NCI-H446 (cell line): ENCODE measurements at regions not wholly inside any gene's neighbourhood (a gene's known extent, or its start where the extent isn't known, plus 50 kb on each side); places are given as distances from the start of the nearest gene placed in this dataset.

Experiments
- DNase-seq, 2 experiments: peaks; one replicate each; lab custom pipeline; 2025; lab: John Stamatoyannopoulos, UW

GRCh38 chr3:178393824-178394223 lies 142.4 kb upstream of the KCNMB2 start:
- peak in 1 of 2 experiments; percentile 10 for DNase-seq

- no peak for DNase-seq
Observed at GRCh38 chr3:178396318-178396717, 139.9 kb upstream of the KCNMB2 start.

GRCh38 chr3:178397202-178397601 lies 139.0 kb upstream of the KCNMB2 start:
- DNase-seq: peak in 1 of 2 experiments; percentile 12

GRCh38 chr3:178397836-178398235 lies 138.4 kb upstream of the KCNMB2 start:
- peak; percentile 17 to 70 for DNase-seq

- no peak for DNase-seq
Observed at GRCh38 chr3:178404961-178405360, 131.3 kb upstream of the KCNMB2 start.

GRCh38 chr3:178405531-178405930 lies 130.7 kb upstream of the KCNMB2 start:
- DNase-seq: peak; percentile 63 to 87

- DNase-seq: peak; percentile 27 to 46
Observed at GRCh38 chr3:178406206-178406605, 130.0 kb upstream of the KCNMB2 start.

GRCh38 chr3:178415384-178415783 lies 120.9 kb upstream of the KCNMB2 start:
- no peak for DNase-seq

- no peak for DNase-seq
Observed at GRCh38 chr3:178417736-178418135, 118.5 kb upstream of the KCNMB2 start.

GRCh38 chr3:178419071-178419470 lies 117.2 kb upstream of the KCNMB2 start:
- no peak for DNase-seq

GRCh38 chr3:178420033-178420432 lies 116.2 kb upstream of the KCNMB2 start:
- no peak for DNase-seq

GRCh38 chr3:178421069-178421468 lies 115.2 kb upstream of the KCNMB2 start:
- DNase-seq: no peak

GRCh38 chr3:178422406-178422805 lies 113.8 kb upstream of the KCNMB2 start:
- DNase-seq: no peak

- no peak for DNase-seq
Observed at GRCh38 chr3:178428037-178428436, 108.2 kb upstream of the KCNMB2 start.

GRCh38 chr3:178434206-178434805 lies 101.9 kb upstream of the KCNMB2 start:
- peak in 1 of 2 experiments; percentile 39 for DNase-seq

GRCh38 chr3:178435575-178435974 lies 100.7 kb upstream of the KCNMB2 start:
- DNase-seq: no peak

GRCh38 chr3:178436773-178437172 lies 99.5 kb upstream of the KCNMB2 start:
- peak; percentile 37 to 85 for DNase-seq

GRCh38 chr3:178437236-178437635 lies 99.0 kb upstream of the KCNMB2 start:
- DNase-seq: no peak

- DNase-seq: no peak
Observed at GRCh38 chr3:178439504-178439903, 96.7 kb upstream of the KCNMB2 start.

GRCh38 chr3:178440043-178440442 lies 96.2 kb upstream of the KCNMB2 start:
- DNase-seq: no peak

GRCh38 chr3:178443634-178444033 lies 92.6 kb upstream of the KCNMB2 start:
- DNase-seq: peak; percentile 21 to 75

- no peak for DNase-seq
Observed at GRCh38 chr3:178445139-178445538, 91.1 kb upstream of the KCNMB2 start.

- DNase-seq: no peak
Observed at GRCh38 chr3:178446059-178446458, 90.2 kb upstream of the KCNMB2 start.

- DNase-seq: no peak
Observed at GRCh38 chr3:178450476-178450875, 85.8 kb upstream of the KCNMB2 start.
